ENCODE measurements at regions not wholly inside any gene's neighbourhood (a gene's known extent, or its start where the extent isn't known, plus 50 kb on each side); places are given as distances from the start of the nearest gene placed in this dataset.

- TF ChIP-seq CTCF (IDR thresholded peaks at IDR 0.05) (no peak), EZH2 (IDR thresholded peaks at IDR 0.05) (no peak), EZH2phosphoT487 (IDR thresholded peaks at IDR 0.05) (no peak)
Observed at GRCh38 chr18:41828137-41828536, 126.9 kb upstream of the PIK3C3 start.
